GM12878 (cell line): ENCODE measurements at regions not wholly inside any gene's neighbourhood (a gene's known extent, or its start where the extent isn't known, plus 50 kb on each side); places are given as distances from the start of the nearest gene placed in this dataset.

Experiments used
- ATAC-seq: fragments of 200-7000 bp; cut with Tn5 transposase; 3 replicates; pipeline ENCODE4 v1.9.1; 2020; ENCODE audit warnings: mild to moderate bottlenecking, moderate library complexity
- BruUV-seq: library from RNA; stranded (reverse); fragments of 400-500 nt; replicated peaks from 2 replicates; lab custom pipeline; 2021; lab: Mats Ljungman, UMichigan
- CTCF ChIA-PET: fragments of 300-600 bp; sonication (Branson Sonifier 250); formaldehyde crosslinking; extraction: SDS; loops from one replicate; lab custom pipeline; 2021; ENCODE audit warnings: inconsistent platforms; lab: Yijun Ruan, JAX
- POLR2A ChIA-PET: fragments of 350-600 bp; formaldehyde crosslinking; extraction: SDS; loops from one replicate; lab custom pipeline; 2021; ENCODE audit warnings: inconsistent platforms; lab: Charles Lee
- RAD21 ChIA-PET: fragments of 300-600 bp; sonication (Branson Sonifier 250); formaldehyde crosslinking; loops from one replicate; lab custom pipeline; 2023; ENCODE audit warnings: antibody characterized with exemption; ENCODE audit not compliant: unreplicated experiment; lab: Charles Lee
- SMC1A ChIA-PET: fragments of 300-600 bp; sonication (Branson Sonifier 250); formaldehyde crosslinking; loops from one replicate; lab custom pipeline; 2023; ENCODE audit not compliant: unreplicated experiment, uncharacterized antibody; lab: Charles Lee
- DNase-seq: peaks from one replicate; pipeline ENCODE4 v3.0.0-alpha.2; 2011; ENCODE audit warnings: low read depth, low spot score
- FAIRE-seq: peaks from 3 replicates; lab custom pipeline; 2011; peaks lifted over from hg19 to GRCh38; lab: Jason Lieb, UNC
- H2AFZ ChIP-seq: 2 replicates; pipeline ENCODE4 v1.6.0; 2011; ENCODE audit warnings: low read depth, low read length, control low read depth; ENCODE audit not compliant: control insufficient read depth
- H3K27ac ChIP-seq: 2 replicates; pipeline ENCODE4 v1.5.1; 2011; ENCODE audit warnings: control low read depth; ENCODE audit not compliant: control insufficient read depth, insufficient read depth
- H3K27me3 ChIP-seq, 2 experiments: replicated peaks in 1 of 2; 2 replicates each; pipeline versions ENCODE4 v1.6.0 to v1.6.1; 2011; ENCODE audit warnings: low read length in 1 of 2; ENCODE audit not compliant: control insufficient read depth in 2 of 2, insufficient read depth in 2 of 2
- H3K36me3 ChIP-seq, 2 experiments: 2 replicates each; pipeline ENCODE4 v1.5.1; 2011; ENCODE audit warnings: low read length in 1 of 2; ENCODE audit not compliant: control insufficient read depth in 2 of 2, insufficient read depth in 2 of 2
- H3K4me1 ChIP-seq: 2 replicates; pipeline ENCODE4 v1.6.1; 2011; ENCODE audit warnings: mild to moderate bottlenecking, low read length, moderate library complexity, mixed read lengths; ENCODE audit not compliant: control insufficient read depth, insufficient read depth
- H3K4me2 ChIP-seq: 2 replicates; pipeline ENCODE4 v1.6.0; 2011; ENCODE audit warnings: control low read depth; ENCODE audit not compliant: control insufficient read depth, insufficient read depth
- H3K4me3 ChIP-seq: fragments of 200-600 bp; sonication (generic); 2 replicates; pipeline ENCODE4 v1.5.1; 2016
- H3K79me2 ChIP-seq: 2 replicates; pipeline ENCODE4 v1.6.0; 2011; ENCODE audit warnings: low read length; ENCODE audit not compliant: control insufficient read depth, insufficient read depth
- H3K9ac ChIP-seq: 2 replicates; pipeline ENCODE4 v1.8.0; 2011; ENCODE audit warnings: low read length, control low read depth, mixed read lengths; ENCODE audit not compliant: control insufficient read depth, insufficient read depth
- H3K9me3 ChIP-seq: replicated peaks from 3 replicates; pipeline ENCODE4 v1.5.1; 2011; ENCODE audit warnings: mild to moderate bottlenecking, low read length; ENCODE audit not compliant: control insufficient read depth, insufficient read depth
- H4K20me1 ChIP-seq: 2 replicates; pipeline ENCODE4 v1.6.0; 2011; ENCODE audit not compliant: control insufficient read depth, insufficient read depth
- ATF3 ChIP-seq: IDR thresholded peaks from 2 replicates; pipeline ENCODE4 v1.6.1; 2011; ENCODE audit warnings: low read depth, mild to moderate bottlenecking, low read length, moderate library complexity, borderline replicate concordance; ENCODE audit errors: extremely low read depth
- KLF5 ChIP-seq: fragments of 450-650 bp; IDR thresholded peaks from 2 replicates; pipeline ENCODE4 v1.6.1; 2014; ENCODE audit warnings: mild to moderate bottlenecking; ENCODE audit not compliant: partially characterized antibody
- NBN ChIP-seq: fragments of 450-650 bp; IDR thresholded peaks from 2 replicates; pipeline ENCODE4 v1.6.1; 2016
- PAX5 ChIP-seq: IDR thresholded peaks from 2 replicates; pipeline ENCODE4 v1.6.1; 2011; ENCODE audit warnings: low read depth, low read length, borderline replicate concordance
- ZBTB4 ChIP-seq: fragments of 450-650 bp; formaldehyde crosslinking; IDR thresholded peaks from 2 replicates; pipeline ENCODE4 v1.4.0; 2022; ENCODE audit warnings: mild to moderate bottlenecking, moderate library complexity
- ZNF384 ChIP-seq: IDR thresholded peaks from 2 replicates; pipeline ENCODE4 v1.6.1; 2012; ENCODE audit warnings: low read depth, mild to moderate bottlenecking, low read length, improper control_type of control experiment, borderline replicate concordance
- ZZZ3 ChIP-seq: IDR thresholded peaks from 2 replicates; pipeline ENCODE4 v1.6.1; 2011; ENCODE audit warnings: low read depth; ENCODE audit not compliant: control insufficient read depth, insufficient read length
- WGBS: methylation state at CpG from one replicate; pipeline ENCODE4 v1.1.6; 2016; ENCODE audit warnings: low lambda C conversion rate; ENCODE audit not compliant: insufficient replicate concordance, insufficient coverage; ENCODE audit errors: missing lambda C conversion rate; 5-methylcytosine and 5-hydroxymethylcytosine counted together
- in situ Hi-C: fragments of 300-500 bp; cut with MboI; formaldehyde crosslinking; loops from 9 replicates; pipeline ENCODE4 v1.14.3; 2018; ENCODE audit warnings: mixed read lengths
- intact Hi-C: fragments of 100-400 bp; cut with micrococcal nuclease; formaldehyde crosslinking; loops from one replicate; pipeline ENCODE4 v1.14.2; 2022; ENCODE audit not compliant: unreplicated experiment

- Histone ChIP-seq H3K9ac (no peak overlapping the region), H3K9me3 (no peaks in the 10 kb centered on the region), H3K27ac (no peak overlapping the region), H3K79me2 (no peaks in the 10 kb centered on the region), H3K4me2 (no peak overlapping the region), H3K4me3 (no peak overlapping the region), H3K4me1 (no peaks in the 10 kb centered on the region), H4K20me1 (no peaks in the 10 kb centered on the region), H2AFZ (no peak overlapping the region), H3K36me3 (no peaks in the 10 kb centered on the region), H3K27me3 (no peaks in the 10 kb centered on the region)
- in situ Hi-C loops: no loop called here
- WGBS: 8% methylated on average over 2 of the region's 2 CpGs
- DNase-seq: no peak
- ChIA-PET CTCF (no interaction called here), RAD21 (no interaction called here), SMC1A (interaction anchor here (0.6 kb wide), 1 partner anchor 1751 kb away, joined by 3 read pairs; no protein-coding TSS in a partner anchor), POLR2A (no interaction called here)
- FAIRE-seq: no peak
- TF ChIP-seq NBN (no peak), ATF3 (no peak), PAX5 (no peak), KLF5 (no peak), ZZZ3 (no peak), ZNF384 (no peak), ZBTB4 (CRISPR knock-in tag) (no peak)
- no TSS peak for BruUV-seq
- no peak for ATAC-seq
- intact Hi-C loops: no loop called here
Measured at GRCh38 chr9:107992271-107992670, 502.7 kb upstream of the KLF4 start.
